Peyer's patch (tissue), 4 donors: ENCODE measurements at regions not wholly inside any gene's neighbourhood (a gene's known extent, or its start where the extent isn't known, plus 50 kb on each side); places are given as distances from the start of the nearest gene placed in this dataset.

Source experiments
- POLR2A ChIP-seq, 2 donors: fragments of 450-650 bp; IDR thresholded peaks; one replicate each; pipeline ENCODE4 v1.5.1; 2017; ENCODE audit warnings: antibody characterized with exemption in 2 of 2, mild to moderate bottlenecking in 2 of 2, moderate library complexity in 2 of 2
- TF ChIP-seq, protein P1 (sequence below), 6 experiments: fragments of 450-650 bp in 4 of 6; fragments of 200-600 bp in 2 of 6; sonication (generic) in 1 of 6; IDR thresholded peaks; one replicate each; pipeline ENCODE4 v1.5.1; 2017 to 2019; ENCODE audit warnings: antibody characterized with exemption in 6 of 6, mild to moderate bottlenecking in 3 of 6, moderate library complexity in 1 of 6

- TF ChIP-seq, protein P1, sequence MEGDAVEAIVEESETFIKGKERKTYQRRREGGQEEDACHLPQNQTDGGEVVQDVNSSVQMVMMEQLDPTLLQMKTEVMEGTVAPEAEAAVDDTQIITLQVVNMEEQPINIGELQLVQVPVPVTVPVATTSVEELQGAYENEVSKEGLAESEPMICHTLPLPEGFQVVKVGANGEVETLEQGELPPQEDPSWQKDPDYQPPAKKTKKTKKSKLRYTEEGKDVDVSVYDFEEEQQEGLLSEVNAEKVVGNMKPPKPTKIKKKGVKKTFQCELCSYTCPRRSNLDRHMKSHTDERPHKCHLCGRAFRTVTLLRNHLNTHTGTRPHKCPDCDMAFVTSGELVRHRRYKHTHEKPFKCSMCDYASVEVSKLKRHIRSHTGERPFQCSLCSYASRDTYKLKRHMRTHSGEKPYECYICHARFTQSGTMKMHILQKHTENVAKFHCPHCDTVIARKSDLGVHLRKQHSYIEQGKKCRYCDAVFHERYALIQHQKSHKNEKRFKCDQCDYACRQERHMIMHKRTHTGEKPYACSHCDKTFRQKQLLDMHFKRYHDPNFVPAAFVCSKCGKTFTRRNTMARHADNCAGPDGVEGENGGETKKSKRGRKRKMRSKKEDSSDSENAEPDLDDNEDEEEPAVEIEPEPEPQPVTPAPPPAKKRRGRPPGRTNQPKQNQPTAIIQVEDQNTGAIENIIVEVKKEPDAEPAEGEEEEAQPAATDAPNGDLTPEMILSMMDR (IDR thresholded peaks at IDR 0.05): no peak
- no peak for TF ChIP-seq POLR2A (IDR thresholded peaks at IDR 0.05)
These were observed 53.2 kb upstream of the ADRA2C start for GRCh38 chr4:3712936-3713335.
